ENCODE measurements at regions not wholly inside any gene's neighbourhood (a gene's known extent, or its start where the extent isn't known, plus 50 kb on each side); places are given as distances from the start of the nearest gene placed in this dataset.

DNA sequence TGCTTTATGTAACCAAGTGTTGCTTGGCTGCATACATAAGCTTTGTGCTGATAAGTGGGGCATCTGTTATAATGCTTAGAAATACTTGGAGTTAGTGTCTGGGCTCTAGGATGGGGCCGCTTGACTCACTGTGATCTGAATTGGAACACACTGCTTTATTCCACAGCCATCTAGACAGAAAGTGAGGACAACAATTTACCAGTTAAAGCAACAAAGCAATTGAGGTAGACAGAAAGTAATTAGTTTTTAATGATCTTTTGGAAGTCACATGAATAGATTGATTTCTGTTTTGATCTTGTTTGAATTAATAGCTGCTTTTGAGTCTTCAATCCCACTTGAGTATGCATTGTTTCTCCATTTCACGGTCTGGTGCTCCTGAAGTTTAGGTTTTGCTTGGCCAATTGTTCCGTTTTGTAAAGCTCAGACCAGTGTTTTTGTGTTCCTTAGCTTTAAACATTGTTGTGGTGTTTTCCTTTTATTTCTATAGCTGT lies 157.5 kb downstream of the TRMT11 start:
- TF ChIP-seq, protein P1, sequence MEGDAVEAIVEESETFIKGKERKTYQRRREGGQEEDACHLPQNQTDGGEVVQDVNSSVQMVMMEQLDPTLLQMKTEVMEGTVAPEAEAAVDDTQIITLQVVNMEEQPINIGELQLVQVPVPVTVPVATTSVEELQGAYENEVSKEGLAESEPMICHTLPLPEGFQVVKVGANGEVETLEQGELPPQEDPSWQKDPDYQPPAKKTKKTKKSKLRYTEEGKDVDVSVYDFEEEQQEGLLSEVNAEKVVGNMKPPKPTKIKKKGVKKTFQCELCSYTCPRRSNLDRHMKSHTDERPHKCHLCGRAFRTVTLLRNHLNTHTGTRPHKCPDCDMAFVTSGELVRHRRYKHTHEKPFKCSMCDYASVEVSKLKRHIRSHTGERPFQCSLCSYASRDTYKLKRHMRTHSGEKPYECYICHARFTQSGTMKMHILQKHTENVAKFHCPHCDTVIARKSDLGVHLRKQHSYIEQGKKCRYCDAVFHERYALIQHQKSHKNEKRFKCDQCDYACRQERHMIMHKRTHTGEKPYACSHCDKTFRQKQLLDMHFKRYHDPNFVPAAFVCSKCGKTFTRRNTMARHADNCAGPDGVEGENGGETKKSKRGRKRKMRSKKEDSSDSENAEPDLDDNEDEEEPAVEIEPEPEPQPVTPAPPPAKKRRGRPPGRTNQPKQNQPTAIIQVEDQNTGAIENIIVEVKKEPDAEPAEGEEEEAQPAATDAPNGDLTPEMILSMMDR (IDR thresholded peaks at IDR 0.05) = no peak
- no peak for TF ChIP-seq POLR2A (IDR thresholded peaks at IDR 0.05)

Data from body of pancreas (tissue), 4 donors.